T47D (cell line): ENCODE measurements at regions not wholly inside any gene's neighbourhood (a gene's known extent, or its start where the extent isn't known, plus 50 kb on each side); places are given as distances from the start of the nearest gene placed in this dataset.
"Not testable (repeated sequence)": the region's sequence is repeated elsewhere in the genome, so short reads cannot be mapped to it uniquely, and the experiment has no call there.

Source experiments
- DNase-seq, 2 experiments: peaks; one replicate each; pipeline versions ENCODE4 v3.0.0 to v3.0.0-alpha.2; 2011 to 2012; ENCODE audit warnings: low read depth in 1 of 2, low spot score in 1 of 2
- JUND ChIP-seq: IDR thresholded peaks from 2 replicates; pipeline ENCODE4 v1.6.1; 2012; ENCODE audit warnings: low read depth
- in situ Hi-C: cut with HindIII; loops from 2 replicates; pipeline ENCODE4 v1.10.0; 2016; ENCODE audit warnings: low sequenced_read_pairs, low pct_unique_long_range_greater_than_20kb

DNA sequence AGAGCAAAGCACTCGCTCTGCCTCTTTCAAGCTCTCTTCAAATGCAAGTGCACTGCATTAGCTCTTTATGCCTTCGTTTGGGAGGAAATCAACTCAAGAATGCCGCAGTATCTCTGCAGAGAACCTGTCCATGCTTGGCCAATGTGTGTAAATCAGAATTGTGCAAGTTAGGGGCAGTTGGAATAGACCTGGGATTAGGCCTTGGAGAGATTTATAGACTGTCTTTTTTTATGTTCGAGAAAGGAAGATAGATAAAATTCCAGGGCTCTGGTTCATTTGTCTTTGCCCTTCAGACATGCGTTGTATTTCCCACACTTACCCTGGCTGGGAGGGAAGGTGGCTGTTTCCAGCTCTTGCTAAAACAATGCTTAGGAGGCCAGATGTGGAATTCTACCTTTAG, 163.7 kb downstream of the MOBP start:
- no peak for DNase-seq
- no peak for TF ChIP-seq JUND
- in situ Hi-C loops = no loop called here

DNA sequence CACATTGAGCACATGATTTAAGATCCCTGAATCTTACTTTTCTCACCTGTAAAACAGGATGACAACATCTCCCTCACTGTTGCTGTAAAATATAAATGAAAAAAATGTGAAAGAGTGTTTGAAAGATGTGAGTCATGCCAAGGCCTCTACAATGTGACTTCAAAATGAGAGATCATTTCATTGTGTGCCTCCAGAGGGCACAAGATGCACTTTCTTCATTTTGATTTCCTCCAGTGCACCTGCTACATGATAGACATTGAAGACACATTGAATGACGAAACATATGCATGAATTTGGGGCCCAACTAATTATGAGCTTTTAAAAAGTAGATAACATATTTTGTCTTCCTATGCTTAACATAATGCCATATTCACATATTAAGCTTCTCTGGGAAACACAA, 170.3 kb downstream of the MOBP start:
- peak; percentile 16 to 31 for DNase-seq
- no peak for TF ChIP-seq JUND
- in situ Hi-C loops = no loop called here

DNA sequence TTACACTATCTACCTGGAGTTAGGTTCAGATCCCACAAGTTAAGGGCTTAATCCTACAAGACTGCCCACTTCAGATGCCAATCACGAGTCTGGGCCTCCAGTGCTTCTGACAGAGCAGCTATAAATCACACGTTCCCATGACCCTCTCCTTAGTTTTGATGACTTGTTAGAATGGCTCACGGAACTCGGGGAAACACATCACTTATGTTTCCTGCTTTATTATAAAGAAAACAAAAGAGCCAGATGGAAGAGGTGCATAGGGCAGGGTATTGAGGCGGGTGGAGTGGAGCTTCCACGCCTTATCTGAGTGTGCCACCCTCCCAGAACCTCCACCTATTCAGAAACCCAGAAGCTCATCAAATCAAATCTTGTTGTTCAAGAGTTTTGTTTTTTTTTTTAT, 170.8 kb downstream of the MOBP start:
- DNase-seq = no peak
- in situ Hi-C loops = no loop called here
- no peak for TF ChIP-seq JUND

- in situ Hi-C loops = no loop called here
- DNase-seq = no peak
Measured at GRCh38 chr3:39639344-39640236, 169.8 kb upstream of the MYRIP start.

GRCh38 chr3:39641274-39641673, 168.1 kb upstream of the MYRIP start:
- DNase-seq = no peak
- in situ Hi-C loops = no loop called here
- TF ChIP-seq JUND = no peak

More at GRCh38 chr3:39639344-39640236, 169.8 kb upstream of the MYRIP start:
- no peak for TF ChIP-seq JUND

DNA sequence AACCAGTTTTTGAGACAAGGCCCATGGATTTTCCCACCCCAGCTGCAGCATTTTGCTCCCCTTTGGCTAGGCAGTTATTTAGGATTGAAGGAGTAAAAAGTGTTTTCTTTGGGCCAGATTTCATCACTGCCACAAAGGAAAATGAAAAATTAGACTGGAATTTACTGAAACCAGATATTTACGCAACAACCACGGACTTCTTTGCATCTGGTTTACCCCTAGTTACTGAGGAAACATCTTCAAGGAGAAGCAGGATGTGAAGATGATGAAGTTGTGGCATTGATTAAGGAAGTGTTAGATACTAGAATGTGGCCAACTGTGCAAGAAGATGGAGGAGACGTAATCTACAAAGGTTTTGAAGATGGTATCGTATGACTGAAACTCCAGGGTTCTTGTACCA, 165.2 kb upstream of the MYRIP start:
- no peak for DNase-seq
- TF ChIP-seq JUND = no peak
- in situ Hi-C loops = no loop called here

GRCh38 chr3:39651256-39651655, 158.2 kb upstream of the MYRIP start:
- DNase-seq, in situ Hi-C loops: not testable (repeated sequence)

GRCh38 chr3:39651993-39652739, 157.2 kb upstream of the MYRIP start:
- no peak for TF ChIP-seq JUND
- in situ Hi-C loops = no loop called here
- DNase-seq = no peak

GRCh38 chr3:39655718-39656117, 153.7 kb upstream of the MYRIP start:
- in situ Hi-C loops, DNase-seq: not testable (repeated sequence)

DNA sequence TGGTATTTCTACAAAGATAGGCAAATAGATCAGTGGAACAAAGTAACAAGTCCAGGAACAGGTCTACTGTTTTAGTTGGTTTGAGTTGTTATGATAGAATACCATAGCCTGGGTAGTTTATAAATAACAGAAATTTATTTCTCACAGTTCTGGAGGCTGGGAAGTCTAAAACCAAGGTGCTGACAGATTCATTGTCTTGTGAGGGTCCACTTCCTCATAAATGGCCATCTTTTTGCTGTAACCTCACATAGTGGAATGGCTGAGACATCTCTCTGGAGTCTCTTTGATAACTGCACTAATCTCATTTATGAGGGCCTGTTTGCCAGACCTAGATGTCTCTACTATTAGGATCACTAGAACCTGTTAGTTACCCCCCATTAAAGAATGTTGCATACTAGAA, 152.3 kb upstream of the MYRIP start:
- no peak for DNase-seq
- in situ Hi-C loops = no loop called here
- TF ChIP-seq JUND = no peak

- in situ Hi-C loops = no loop called here
- TF ChIP-seq JUND = no peak
- no peak for DNase-seq
Measured at GRCh38 chr3:39657775-39658174, 151.6 kb upstream of the MYRIP start.

- DNase-seq = no peak
- no peak for TF ChIP-seq JUND
- in situ Hi-C loops = no loop called here
Measured at GRCh38 chr3:39664931-39665330, 144.5 kb upstream of the MYRIP start.

GRCh38 chr3:39665441-39665840, 144.0 kb upstream of the MYRIP start:
- no peak for DNase-seq
- TF ChIP-seq JUND = no peak

DNA sequence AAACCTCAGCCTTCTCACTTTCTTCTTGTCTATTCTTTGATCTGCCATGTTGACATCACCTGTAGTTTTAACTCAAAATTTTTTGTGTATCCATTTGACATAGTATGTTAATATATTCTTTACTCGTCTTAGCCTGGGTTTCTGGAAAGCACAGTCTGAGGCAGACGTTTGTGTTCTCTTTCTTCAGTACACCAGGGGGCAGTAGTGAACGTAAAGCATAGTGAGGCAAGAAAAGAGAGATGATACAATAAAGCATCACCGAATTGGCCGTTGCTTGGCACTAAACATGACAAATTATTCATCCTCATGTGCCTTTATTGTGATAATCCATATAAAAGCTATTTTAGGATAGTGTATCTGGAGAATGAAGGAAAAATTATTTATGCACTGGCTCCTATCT, 141.0 kb upstream of the MYRIP start:
- in situ Hi-C loops = no loop called here
- peak; percentile 7 to 72 for DNase-seq
- TF ChIP-seq JUND = no peak

More at GRCh38 chr3:39665441-39665840, 144.0 kb upstream of the MYRIP start:
- in situ Hi-C loops = no loop called here
